Brain microvascular endothelial cell (primary cell): ENCODE measurements at regions not wholly inside any gene's neighbourhood (a gene's known extent, or its start where the extent isn't known, plus 50 kb on each side); places are given as distances from the start of the nearest gene placed in this dataset.
"Not testable (repeated sequence)": the region's sequence is repeated elsewhere in the genome, so short reads cannot be mapped to it uniquely, and the experiment has no call there.

Experiments used
- DNase-seq: peaks from one replicate; pipeline ENCODE4 v3.0.0-alpha.2; 2020
- H3K27ac ChIP-seq: fragments of 250-450 bp; sonication (Bioruptor Pico); 2 replicates; pipeline ENCODE4 v1.5.1; 2020; ENCODE audit warnings: mild to moderate bottlenecking, moderate library complexity
- H3K27me3 ChIP-seq: fragments of 250-450 bp; sonication (Bioruptor Pico); replicated peaks from 2 replicates; pipeline ENCODE4 v1.5.1; 2020; ENCODE audit warnings: mild to moderate bottlenecking
- H3K36me3 ChIP-seq: fragments of 250-450 bp; sonication (Bioruptor Pico); replicated peaks from 2 replicates; pipeline ENCODE4 v1.5.1; 2020; ENCODE audit warnings: mild to moderate bottlenecking
- H3K4me3 ChIP-seq: 2 replicates; pipeline ENCODE4 v1.5.1; 2011; ENCODE audit warnings: low read depth, mild to moderate bottlenecking, control low read depth, low read length, moderate library complexity
- in situ Hi-C: cut with HindIII; loops from 2 replicates; pipeline ENCODE4 v1.10.0; 2017; ENCODE audit warnings: low sequenced_read_pairs, low pct_ligation_motif_present
- TF ChIP-seq, protein P1 (sequence below): IDR thresholded peaks from 2 replicates; pipeline ENCODE4 v1.5.1; 2011; ENCODE audit warnings: low read depth, mild to moderate bottlenecking, moderate library complexity, low read length, control low read depth, inconsistent platforms; ENCODE audit errors: missing control alignments

DNA sequence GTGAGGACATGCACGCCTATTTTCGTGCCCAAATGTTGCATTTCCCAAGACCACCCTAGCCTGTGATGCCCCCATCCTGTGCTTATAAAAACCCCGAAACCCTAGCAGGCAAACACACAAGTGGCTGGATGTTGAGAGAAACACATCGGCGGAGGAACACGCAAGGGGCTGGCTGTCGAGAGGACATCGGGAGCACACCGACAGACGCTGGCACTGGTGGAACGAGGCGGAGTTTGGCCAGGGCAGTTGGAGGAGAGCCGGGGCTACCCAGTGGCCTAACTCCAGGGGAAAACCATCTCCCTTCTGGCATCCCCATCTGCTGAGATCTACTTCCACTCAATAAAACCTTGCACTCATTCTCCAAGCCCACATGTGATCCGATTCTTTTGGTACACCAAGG is 225.9 kb upstream of the GRIK2 start:
- Histone ChIP-seq H3K36me3 (no peaks in the 10 kb centered on the region), H3K27ac (no peak overlapping the region)

DNA sequence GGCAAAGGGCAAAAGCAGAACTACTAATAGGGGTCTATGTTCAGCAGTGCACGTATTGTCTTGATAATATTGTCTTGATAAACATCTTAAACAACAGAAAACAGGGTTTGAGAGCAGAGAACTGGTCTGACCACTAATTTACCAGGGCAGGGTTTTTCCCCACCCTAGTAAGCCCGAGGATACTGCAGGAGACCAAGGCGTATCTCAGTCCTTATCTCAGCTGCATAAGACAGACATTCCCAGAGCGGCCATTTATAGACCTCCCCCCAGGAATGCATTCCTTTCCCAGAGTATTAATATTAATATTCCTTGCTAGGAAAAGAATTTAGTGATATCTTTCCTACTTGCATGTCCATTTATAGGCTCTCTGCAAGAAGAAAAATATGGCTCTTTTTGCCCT is 222.5 kb upstream of the GRIK2 start:
- in situ Hi-C loops, H3K4me3 ChIP-seq, H3K27me3 ChIP-seq, DNase-seq, H3K36me3 ChIP-seq, H3K27ac ChIP-seq: not testable (repeated sequence)

More for the DNA sequence above, 225.9 kb upstream of the GRIK2 start:
- in situ Hi-C loops, result no loop called here
- Histone ChIP-seq H3K27me3 (no peaks in the 10 kb centered on the region), H3K4me3 (no peak overlapping the region)
- TF ChIP-seq, protein P1, sequence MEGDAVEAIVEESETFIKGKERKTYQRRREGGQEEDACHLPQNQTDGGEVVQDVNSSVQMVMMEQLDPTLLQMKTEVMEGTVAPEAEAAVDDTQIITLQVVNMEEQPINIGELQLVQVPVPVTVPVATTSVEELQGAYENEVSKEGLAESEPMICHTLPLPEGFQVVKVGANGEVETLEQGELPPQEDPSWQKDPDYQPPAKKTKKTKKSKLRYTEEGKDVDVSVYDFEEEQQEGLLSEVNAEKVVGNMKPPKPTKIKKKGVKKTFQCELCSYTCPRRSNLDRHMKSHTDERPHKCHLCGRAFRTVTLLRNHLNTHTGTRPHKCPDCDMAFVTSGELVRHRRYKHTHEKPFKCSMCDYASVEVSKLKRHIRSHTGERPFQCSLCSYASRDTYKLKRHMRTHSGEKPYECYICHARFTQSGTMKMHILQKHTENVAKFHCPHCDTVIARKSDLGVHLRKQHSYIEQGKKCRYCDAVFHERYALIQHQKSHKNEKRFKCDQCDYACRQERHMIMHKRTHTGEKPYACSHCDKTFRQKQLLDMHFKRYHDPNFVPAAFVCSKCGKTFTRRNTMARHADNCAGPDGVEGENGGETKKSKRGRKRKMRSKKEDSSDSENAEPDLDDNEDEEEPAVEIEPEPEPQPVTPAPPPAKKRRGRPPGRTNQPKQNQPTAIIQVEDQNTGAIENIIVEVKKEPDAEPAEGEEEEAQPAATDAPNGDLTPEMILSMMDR, result no peak
- no peak for DNase-seq

DNA sequence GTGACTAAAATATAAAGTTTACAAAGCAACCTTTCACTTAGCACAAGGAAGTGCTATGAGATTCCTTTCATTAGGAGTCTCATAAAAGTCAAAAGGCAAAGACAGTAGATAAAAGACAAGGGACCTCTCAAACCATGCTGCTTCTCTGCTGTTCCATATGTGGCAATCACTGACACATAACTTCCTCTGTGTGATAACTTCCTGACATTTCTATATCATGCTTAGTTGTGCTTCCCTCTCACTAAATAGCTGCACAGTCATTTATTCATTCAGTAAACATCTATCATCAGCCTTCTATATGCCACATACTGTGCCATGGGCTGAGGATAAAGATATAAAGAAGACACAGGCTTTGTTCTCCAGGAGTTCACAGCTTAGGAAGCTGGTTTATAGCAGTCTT is 214.8 kb upstream of the GRIK2 start:
- peak; percentile 6 for DNase-seq
- H3K27me3 ChIP-seq, result no peaks in the 10 kb centered on the region
- in situ Hi-C loops, result no loop called here
- H3K36me3 ChIP-seq, result no peaks in the 10 kb centered on the region
- no peak overlapping the region for H3K27ac ChIP-seq
- H3K4me3 ChIP-seq, result no peak overlapping the region
- TF ChIP-seq, protein P1, result no peak

DNA sequence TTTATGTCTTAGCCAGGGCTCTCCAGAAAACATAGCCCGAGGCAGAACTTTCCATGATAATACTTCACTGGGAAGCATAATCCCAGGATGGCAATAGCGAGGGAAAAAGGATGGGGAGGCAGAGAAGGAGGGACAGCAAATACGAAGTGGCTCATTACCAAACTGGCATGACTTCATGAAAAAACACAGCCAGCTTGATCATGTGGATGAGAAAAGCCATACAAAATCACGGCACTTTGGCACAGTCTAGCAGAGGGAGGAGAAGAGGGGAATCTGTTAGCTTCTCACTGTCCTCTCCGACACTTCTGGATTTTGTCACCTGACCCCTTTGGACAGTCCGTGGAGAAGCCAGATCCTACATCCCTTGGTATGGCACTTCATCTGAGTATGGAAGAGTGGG is 212.5 kb upstream of the GRIK2 start:
- H3K36me3 ChIP-seq, result no peaks in the 10 kb centered on the region
- in situ Hi-C loops, result no loop called here
- DNase-seq, result no peak
- TF ChIP-seq, protein P1, result no peak
- H3K27ac ChIP-seq, result no peak overlapping the region
- no peak overlapping the region for H3K4me3 ChIP-seq
- H3K27me3 ChIP-seq, result no peaks in the 10 kb centered on the region

DNA sequence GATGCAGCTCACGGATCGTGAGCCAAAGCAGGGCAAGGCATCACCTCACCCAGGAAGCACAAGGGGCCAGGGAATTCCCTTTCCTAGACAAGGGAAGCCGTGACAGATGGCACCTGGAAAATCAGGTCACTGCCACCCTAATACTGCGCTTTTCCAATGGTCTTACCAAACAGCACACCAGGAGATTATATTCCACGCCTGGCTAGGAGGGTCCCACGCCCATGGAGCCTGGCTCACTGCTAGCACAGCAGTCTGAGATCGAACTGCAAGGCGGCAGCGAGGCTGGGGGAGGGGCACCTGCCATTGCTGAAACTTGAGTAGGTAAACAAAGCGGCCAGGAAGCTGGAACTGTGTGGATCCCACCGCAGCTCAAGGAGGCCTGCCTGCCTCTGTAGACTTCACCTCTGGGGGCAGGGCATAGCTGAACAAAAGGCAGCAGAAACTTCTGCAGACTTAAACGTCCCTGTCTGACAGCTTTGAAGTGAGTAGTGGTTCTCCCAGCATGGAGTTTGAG is 205.2 kb upstream of the GRIK2 start:
- DNase-seq, H3K4me3 ChIP-seq, H3K36me3 ChIP-seq, H3K27ac ChIP-seq, H3K27me3 ChIP-seq, in situ Hi-C loops: not testable (repeated sequence)

DNA sequence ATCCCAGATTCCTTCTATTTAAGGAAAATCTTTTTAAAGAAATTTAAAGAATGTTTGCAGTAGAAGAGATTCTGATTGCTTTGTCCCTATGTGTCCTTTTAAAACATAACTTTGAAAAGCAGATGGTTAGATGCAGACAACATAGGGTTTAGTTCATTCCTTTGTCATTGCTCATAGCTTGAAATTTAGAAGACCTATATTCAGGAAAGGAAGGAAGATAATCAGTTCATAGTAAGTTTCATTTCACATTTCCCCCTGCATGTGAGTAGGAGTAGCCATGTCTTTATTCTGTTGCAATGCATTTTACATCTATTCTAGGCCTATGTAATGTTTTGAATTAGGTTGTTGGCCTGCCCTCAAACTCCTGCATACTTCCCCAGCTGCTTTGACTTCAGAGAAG is 197.9 kb upstream of the GRIK2 start:
- in situ Hi-C loops, result no loop called here
- TF ChIP-seq, protein P1, result no peak
- peak; percentile 32 for DNase-seq

DNA sequence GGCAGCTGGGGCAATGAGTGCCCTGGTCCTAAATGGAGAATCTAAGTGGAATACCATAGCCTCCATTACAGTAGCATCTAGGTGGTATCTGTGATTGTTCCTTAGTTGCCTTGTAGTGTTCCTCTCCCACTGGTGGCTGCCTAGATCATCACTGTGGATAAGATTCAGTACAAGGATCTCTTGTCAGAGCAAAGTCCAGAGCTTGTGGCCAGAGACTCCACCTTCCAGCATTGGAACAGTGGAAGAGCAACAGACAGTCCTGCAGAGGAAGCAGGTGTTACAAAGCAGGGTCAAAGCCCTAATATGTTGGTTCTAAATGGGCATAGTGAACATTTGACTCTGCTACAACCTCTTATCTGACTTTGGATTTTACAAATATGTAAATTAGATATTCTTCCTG is 194.1 kb upstream of the GRIK2 start:
- DNase-seq, result no peak

More for the DNA sequence above, 197.9 kb upstream of the GRIK2 start:
- Histone ChIP-seq H3K4me3 (no peak overlapping the region), H3K27me3 (no peaks in the 10 kb centered on the region), H3K27ac (no peak overlapping the region), H3K36me3 (no peaks in the 10 kb centered on the region)

More for the DNA sequence above, 194.1 kb upstream of the GRIK2 start:
- TF ChIP-seq, protein P1, result no peak
- no peaks in the 10 kb centered on the region for H3K27me3 ChIP-seq
- H3K27ac ChIP-seq, result no peak overlapping the region
- no peak overlapping the region for H3K4me3 ChIP-seq
- no peaks in the 10 kb centered on the region for H3K36me3 ChIP-seq
- in situ Hi-C loops, result no loop called here
